Gastroesophageal sphincter (tissue), 3 donors: ENCODE measurements at regions not wholly inside any gene's neighbourhood (a gene's known extent, or its start where the extent isn't known, plus 50 kb on each side); places are given as distances from the start of the nearest gene placed in this dataset.

Source experiments
- CTCF ChIP-seq, 4 experiments: fragments of 200-600 bp in 2 of 4; fragments of 450-650 bp in 2 of 4; sonication (generic) in 1 of 4; IDR thresholded peaks; one replicate each; pipeline ENCODE4 v1.5.1; 2017 to 2019; ENCODE audit warnings: antibody characterized with exemption in 4 of 4, mild to moderate bottlenecking in 2 of 4, moderate library complexity in 2 of 4
- POLR2AphosphoS5 ChIP-seq: sonication (generic); formaldehyde crosslinking; IDR thresholded peaks from one replicate; pipeline ENCODE4 v1.6.1; 2017; ENCODE audit warnings: antibody characterized with exemption

- no peak for TF ChIP-seq CTCF (IDR thresholded peaks at IDR 0.05)
- no peak for TF ChIP-seq POLR2AphosphoS5
Observed at GRCh38 chr3:26346497-26346896, 276.1 kb upstream of the LRRC3B start.
